Right lobe of liver (tissue), 6 donors: ENCODE measurements at regions not wholly inside any gene's neighbourhood (a gene's known extent, or its start where the extent isn't known, plus 50 kb on each side); places are given as distances from the start of the nearest gene placed in this dataset.

Experiments
- ATAC-seq, 4 donors: fragments of 200-7000 bp; cut with Tn5 transposase; one replicate each; pipeline ENCODE4 v1.9.1; 2020; ENCODE audit warnings: mild to moderate bottlenecking in 4 of 4, moderate library complexity in 4 of 4
- DNase-seq, 3 donors: peaks; one replicate each; pipeline ENCODE4 v3.0.0-alpha.2; 2020
- H3K27ac ChIP-seq, 3 donors: fragments of 200-600 bp; one replicate each; pipeline ENCODE4 v1.8.0; 2022
- H3K27me3 ChIP-seq, 2 donors: fragments of 200-600 bp; one replicate each; pipeline ENCODE4 v1.8.0; 2022
- H3K36me3 ChIP-seq, 4 donors: fragments of 200-600 bp; sonication (generic) in 1 of 4; one replicate each; pipeline versions ENCODE4 v1.5.1 to v1.8.0; 2017 to 2022; ENCODE audit warnings: control low read depth in 1 of 4
- H3K4me1 ChIP-seq, 4 donors: fragments of 200-600 bp; sonication (generic) in 1 of 4; one replicate each; pipeline versions ENCODE4 v1.5.1 to v1.8.0; 2017 to 2022; ENCODE audit warnings: control low read depth in 1 of 4
- H3K4me3 ChIP-seq, 3 donors: fragments of 200-600 bp; one replicate each; pipeline ENCODE4 v1.8.0; 2022
- H3K9me3 ChIP-seq, 4 donors: fragments of 200-600 bp; sonication (generic) in 1 of 4; one replicate each; pipeline versions ENCODE4 v1.5.1 to v1.8.0; 2017 to 2022; ENCODE audit warnings: control low read depth in 1 of 4
- POLR2A ChIP-seq: fragments of 450-650 bp; IDR thresholded peaks from one replicate; pipeline ENCODE4 v1.6.1; 2017; ENCODE audit warnings: antibody characterized with exemption, mild to moderate bottlenecking
- WGBS: methylation state at CpG from one replicate; pipeline ENCODE4 v1.1.6; 2018; ENCODE audit warnings: low coverage, low lambda C conversion rate; ENCODE audit not compliant: insufficient coverage; ENCODE audit errors: missing lambda C conversion rate; 5-methylcytosine and 5-hydroxymethylcytosine counted together
- intact Hi-C, 2 donors: fragments of 100-400 bp; cut with DNase I; formaldehyde crosslinking; loops; one replicate each; pipeline versions ENCODE4 v1.11.2 to v1.14.1; 2022
- TF ChIP-seq, protein P1 (sequence below), 4 donors: fragments of 200-600 bp in 3 of 4; fragments of 450-650 bp in 1 of 4; IDR thresholded peaks; one replicate each; pipeline versions ENCODE4 v1.5.1 to v1.8.0; 2016 to 2022; ENCODE audit warnings: antibody characterized with exemption in 4 of 4, mild to moderate bottlenecking in 2 of 4
- donor health status: DM: no; HTN: yes; CAD: no.
- donor health status: DM: no; HTN: no; CAD: no.
- donor health status: DM: no; HTN: no; CAD: no.
- donor health status: DM: no; HTN: yes; CAD: no.
- donor health status: DM: no; HTN: yes; CAD: no.

- Histone ChIP-seq H3K27me3 (no peaks in the 10 kb centered on the region), H3K9me3 (no peaks in the 10 kb centered on the region), H3K4me1 (no peaks in the 10 kb centered on the region), H3K4me3 (no peak overlapping the region), H3K27ac (no peak overlapping the region), H3K36me3 (no peaks in the 10 kb centered on the region)
- TF ChIP-seq POLR2A, result no peak
- TF ChIP-seq, protein P1, sequence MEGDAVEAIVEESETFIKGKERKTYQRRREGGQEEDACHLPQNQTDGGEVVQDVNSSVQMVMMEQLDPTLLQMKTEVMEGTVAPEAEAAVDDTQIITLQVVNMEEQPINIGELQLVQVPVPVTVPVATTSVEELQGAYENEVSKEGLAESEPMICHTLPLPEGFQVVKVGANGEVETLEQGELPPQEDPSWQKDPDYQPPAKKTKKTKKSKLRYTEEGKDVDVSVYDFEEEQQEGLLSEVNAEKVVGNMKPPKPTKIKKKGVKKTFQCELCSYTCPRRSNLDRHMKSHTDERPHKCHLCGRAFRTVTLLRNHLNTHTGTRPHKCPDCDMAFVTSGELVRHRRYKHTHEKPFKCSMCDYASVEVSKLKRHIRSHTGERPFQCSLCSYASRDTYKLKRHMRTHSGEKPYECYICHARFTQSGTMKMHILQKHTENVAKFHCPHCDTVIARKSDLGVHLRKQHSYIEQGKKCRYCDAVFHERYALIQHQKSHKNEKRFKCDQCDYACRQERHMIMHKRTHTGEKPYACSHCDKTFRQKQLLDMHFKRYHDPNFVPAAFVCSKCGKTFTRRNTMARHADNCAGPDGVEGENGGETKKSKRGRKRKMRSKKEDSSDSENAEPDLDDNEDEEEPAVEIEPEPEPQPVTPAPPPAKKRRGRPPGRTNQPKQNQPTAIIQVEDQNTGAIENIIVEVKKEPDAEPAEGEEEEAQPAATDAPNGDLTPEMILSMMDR (IDR thresholded peaks at IDR 0.05), result no peak
- no peak for ATAC-seq
- intact Hi-C loops, result no loop called here
- WGBS, result 58% methylated on average over 8 of the region's 8 CpGs
- no peak for DNase-seq
These were observed 91.5 kb upstream of the RPS6KA2 start for GRCh38 chr6:166718516-166718915.

GRCh38 chr6:166716910-166717617 lies 90.0 kb upstream of the RPS6KA2 start:
- WGBS, result 67% methylated on average over 12 of the region's 14 CpGs
- no peaks in the 10 kb centered on the region for H3K27me3 ChIP-seq
- no peak for ATAC-seq
- TF ChIP-seq, protein P1 (IDR thresholded peaks at IDR 0.05), result no peak
- TF ChIP-seq POLR2A, result no peak
- intact Hi-C loops, result no loop called here
- no peak overlapping the region for H3K4me3 ChIP-seq
- no peaks in the 10 kb centered on the region for H3K4me1 ChIP-seq
- H3K36me3 ChIP-seq, result no peaks in the 10 kb centered on the region
- DNase-seq, result no peak
- no peak overlapping the region for H3K27ac ChIP-seq
- no peaks in the 10 kb centered on the region for H3K9me3 ChIP-seq

GRCh38 chr6:166715992-166716391 lies 88.9 kb upstream of the RPS6KA2 start:
- H3K27ac ChIP-seq, result no peak overlapping the region
- no peaks in the 10 kb centered on the region for H3K4me1 ChIP-seq
- ATAC-seq, result no peak
- no peak for TF ChIP-seq POLR2A
- TF ChIP-seq, protein P1 (IDR thresholded peaks at IDR 0.05), result no peak
- 72% methylated on average over 8 of the region's 8 CpGs for WGBS
- H3K4me3 ChIP-seq, result no peak overlapping the region
- no peaks in the 10 kb centered on the region for H3K9me3 ChIP-seq
- no peaks in the 10 kb centered on the region for H3K36me3 ChIP-seq
- no peaks in the 10 kb centered on the region for H3K27me3 ChIP-seq
- intact Hi-C loops, result no loop called here
- DNase-seq, result no peak

GRCh38 chr6:166715065-166715464 lies 88.0 kb upstream of the RPS6KA2 start:
- ATAC-seq, result no peak
- no peak for DNase-seq
- Histone ChIP-seq H3K4me3 (no peak overlapping the region), H3K4me1 (no peaks in the 10 kb centered on the region), H3K27me3 (no peaks in the 10 kb centered on the region), H3K27ac (no peak overlapping the region), H3K9me3 (no peaks in the 10 kb centered on the region), H3K36me3 (no peaks in the 10 kb centered on the region)
- no peak for TF ChIP-seq POLR2A
- TF ChIP-seq, protein P1 (IDR thresholded peaks at IDR 0.05), result no peak
- 95% methylated on average over 4 of the region's 7 CpGs for WGBS
- intact Hi-C loops, result no loop called here
